Neuron (in vitro differentiated cells): ENCODE measurements at regions not wholly inside any gene's neighbourhood (a gene's known extent, or its start where the extent isn't known, plus 50 kb on each side); places are given as distances from the start of the nearest gene placed in this dataset.

Experiments
- H2AFZ ChIP-seq: one replicate; pipeline ENCODE4 v1.6.1; 2013; ENCODE audit warnings: low read depth, mild to moderate bottlenecking, inconsistent platforms, low read length, moderate library complexity
- H3K27me3 ChIP-seq: one replicate; pipeline ENCODE4 v1.6.1; 2013; ENCODE audit warnings: low read length; ENCODE audit not compliant: insufficient read depth
- H3K36me3 ChIP-seq: one replicate; pipeline ENCODE4 v1.6.1; 2013; ENCODE audit warnings: low read length; ENCODE audit not compliant: insufficient read depth
- H3K4me1 ChIP-seq: one replicate; pipeline ENCODE4 v1.6.1; 2013; ENCODE audit warnings: low read length; ENCODE audit not compliant: insufficient read depth
- H3K4me3 ChIP-seq: 2 replicates; pipeline ENCODE4 v1.5.1; 2013; ENCODE audit warnings: mild to moderate bottlenecking, low read length, moderate library complexity
- H3K9me3 ChIP-seq: one replicate; pipeline ENCODE4 v1.6.1; 2013; ENCODE audit warnings: low read length

- Histone ChIP-seq H3K27me3 (no peaks in the 10 kb centered on the region), H3K4me3 (no peak overlapping the region), H3K4me1 (no peaks in the 10 kb centered on the region), H3K9me3 (no peaks in the 10 kb centered on the region), H3K36me3 (peaks cover 53% of the 10 kb centered on the region), H2AFZ (no peak overlapping the region)
Observed at GRCh38 chr2:120961396-120961795, 225.7 kb downstream of the GLI2 start.

GRCh38 chr2:120963997-120964705, 228.5 kb downstream of the GLI2 start:
- Histone ChIP-seq H3K4me1 (no peaks in the 10 kb centered on the region), H3K4me3 (no peak overlapping the region), H3K36me3 (peaks cover 58% of the 10 kb centered on the region), H2AFZ (no peak overlapping the region), H3K27me3 (no peaks in the 10 kb centered on the region), H3K9me3 (no peaks in the 10 kb centered on the region)

- H3K36me3 ChIP-seq = peaks cover 60% of the 10 kb centered on the region
- no peaks in the 10 kb centered on the region for H3K27me3 ChIP-seq
- no peaks in the 10 kb centered on the region for H3K9me3 ChIP-seq
- no peaks in the 10 kb centered on the region for H3K4me1 ChIP-seq
- no peak overlapping the region for H2AFZ ChIP-seq
- no peak overlapping the region for H3K4me3 ChIP-seq
Observed at GRCh38 chr2:120964819-120965218, 229.2 kb downstream of the GLI2 start.

GRCh38 chr2:120966510-120967254, 231.0 kb downstream of the GLI2 start:
- Histone ChIP-seq H3K27me3 (no peaks in the 10 kb centered on the region), H3K9me3 (no peaks in the 10 kb centered on the region), H3K4me3 (no peak overlapping the region), H3K36me3 (peaks cover 58% of the 10 kb centered on the region), H3K4me1 (no peaks in the 10 kb centered on the region), H2AFZ (no peak overlapping the region)

- peaks cover 69% of the 10 kb centered on the region for H3K36me3 ChIP-seq
- H3K27me3 ChIP-seq = no peaks in the 10 kb centered on the region
- no peaks in the 10 kb centered on the region for H3K9me3 ChIP-seq
- no peaks in the 10 kb centered on the region for H3K4me1 ChIP-seq
- no peak overlapping the region for H3K4me3 ChIP-seq
- H2AFZ ChIP-seq = no peak overlapping the region
Observed at GRCh38 chr2:120968307-120969015, 232.8 kb downstream of the GLI2 start.

- Histone ChIP-seq H3K4me1 (no peaks in the 10 kb centered on the region), H3K27me3 (no peaks in the 10 kb centered on the region), H3K9me3 (no peaks in the 10 kb centered on the region), H3K4me3 (no peak overlapping the region), H3K36me3 (peaks cover 77% of the 10 kb centered on the region), H2AFZ (no peak overlapping the region)
Observed at GRCh38 chr2:120969613-120970355, 234.1 kb downstream of the GLI2 start.

GRCh38 chr2:120971866-120972265, 236.2 kb downstream of the GLI2 start:
- no peaks in the 10 kb centered on the region for H3K4me1 ChIP-seq
- H3K36me3 ChIP-seq = peaks cover 90% of the 10 kb centered on the region
- H2AFZ ChIP-seq = no peak overlapping the region
- no peak overlapping the region for H3K4me3 ChIP-seq
- no peaks in the 10 kb centered on the region for H3K9me3 ChIP-seq
- H3K27me3 ChIP-seq = no peaks in the 10 kb centered on the region

GRCh38 chr2:120972286-120972685, 236.6 kb downstream of the GLI2 start:
- Histone ChIP-seq H3K4me3 (no peak overlapping the region), H3K27me3 (no peaks in the 10 kb centered on the region), H3K36me3 (peaks cover 90% of the 10 kb centered on the region), H3K4me1 (no peaks in the 10 kb centered on the region), H3K9me3 (no peaks in the 10 kb centered on the region), H2AFZ (no peak overlapping the region)

- H3K36me3 ChIP-seq = peaks cover 90% of the 10 kb centered on the region
Observed at GRCh38 chr2:120973196-120973595, 237.5 kb downstream of the GLI2 start.

GRCh38 chr2:120974950-120975349, 239.3 kb downstream of the GLI2 start:
- Histone ChIP-seq H3K4me1 (no peaks in the 10 kb centered on the region), H3K27me3 (no peaks in the 10 kb centered on the region), H3K4me3 (no peak overlapping the region), H3K36me3 (peaks cover 90% of the 10 kb centered on the region), H2AFZ (no peak overlapping the region), H3K9me3 (no peaks in the 10 kb centered on the region)

More at GRCh38 chr2:120973196-120973595, 237.5 kb downstream of the GLI2 start:
- Histone ChIP-seq H3K4me3 (no peak overlapping the region), H2AFZ (no peak overlapping the region), H3K4me1 (no peaks in the 10 kb centered on the region), H3K9me3 (no peaks in the 10 kb centered on the region), H3K27me3 (no peaks in the 10 kb centered on the region)

GRCh38 chr2:120976501-120977307, 241.0 kb downstream of the GLI2 start:
- Histone ChIP-seq H3K4me1 (no peaks in the 10 kb centered on the region), H3K9me3 (no peaks in the 10 kb centered on the region), H3K27me3 (no peaks in the 10 kb centered on the region), H2AFZ (no peak overlapping the region), H3K36me3 (peaks cover 92% of the 10 kb centered on the region), H3K4me3 (no peak overlapping the region)
